Osteoblast (primary cell): ENCODE measurements at regions not wholly inside any gene's neighbourhood (a gene's known extent, or its start where the extent isn't known, plus 50 kb on each side); places are given as distances from the start of the nearest gene placed in this dataset.

Source experiments
- DNase-seq: peaks from one replicate; pipeline ENCODE4 v3.0.0; 2011; ENCODE audit warnings: low spot score, mixed read lengths; ENCODE audit not compliant: insufficient read length; ENCODE audit errors: missing footprints
- H2AFZ ChIP-seq: 2 replicates; pipeline ENCODE4 v1.6.0; 2011; ENCODE audit warnings: mild to moderate bottlenecking, low read length
- H3K27ac ChIP-seq: 2 replicates; pipeline ENCODE4 v1.5.1; 2011; ENCODE audit warnings: mild to moderate bottlenecking, low read depth, low read length, moderate library complexity
- H3K27me3 ChIP-seq: 2 replicates; pipeline ENCODE4 v1.6.0; 2012; ENCODE audit warnings: mild to moderate bottlenecking, control low read depth, inconsistent platforms, low read length, moderate library complexity; ENCODE audit not compliant: insufficient read depth
- H3K36me3 ChIP-seq: 2 replicates; pipeline ENCODE4 v1.5.1; 2011; ENCODE audit warnings: mild to moderate bottlenecking, low read length, control low read depth, moderate library complexity; ENCODE audit not compliant: insufficient read depth
- H3K4me1 ChIP-seq: 2 replicates; pipeline ENCODE4 v1.5.1; 2011; ENCODE audit warnings: mild to moderate bottlenecking, low read length, control low read depth, moderate library complexity; ENCODE audit not compliant: insufficient read depth
- H3K4me2 ChIP-seq: 2 replicates; pipeline ENCODE4 v1.6.0; 2011; ENCODE audit warnings: mild to moderate bottlenecking, low read length; ENCODE audit not compliant: insufficient read depth
- H3K4me3 ChIP-seq: fragments of 200-600 bp; sonication (generic); 3 replicates; pipeline ENCODE4 v1.5.1; 2012; ENCODE audit warnings: mild to moderate bottlenecking, low read length, inconsistent platforms; ENCODE audit not compliant: insufficient read depth
- H3K79me2 ChIP-seq: 2 replicates; pipeline ENCODE4 v1.6.0; 2012; ENCODE audit warnings: mild to moderate bottlenecking, low read length, control low read depth, inconsistent platforms; ENCODE audit not compliant: insufficient read depth
- H3K9me3 ChIP-seq: 2 replicates; pipeline ENCODE4 v1.5.1; 2011; ENCODE audit warnings: low read depth, low read length, control low read depth
- H4K20me1 ChIP-seq: 2 replicates; pipeline ENCODE4 v1.6.0; 2012; ENCODE audit warnings: mild to moderate bottlenecking, low read length, control low read depth; ENCODE audit not compliant: insufficient read depth
- CTCF ChIP-seq: IDR thresholded peaks from 2 replicates; pipeline ENCODE4 v1.5.1; 2011; ENCODE audit warnings: mild to moderate bottlenecking, low read depth, low read length, moderate library complexity; ENCODE audit errors: extremely low read depth

- Histone ChIP-seq H3K79me2 (no peaks in the 10 kb centered on the region), H3K27ac (no peak overlapping the region), H4K20me1 (no peaks in the 10 kb centered on the region), H3K4me3 (no peak overlapping the region), H3K4me1 (no peaks in the 10 kb centered on the region), H3K9me3 (no peaks in the 10 kb centered on the region), H3K4me2 (no peak overlapping the region), H2AFZ (no peak overlapping the region), H3K36me3 (no peaks in the 10 kb centered on the region), H3K27me3 (no peaks in the 10 kb centered on the region)
- no peak for DNase-seq
- no peak for TF ChIP-seq CTCF
Observed at GRCh38 chr3:176759815-176760506, 437.3 kb downstream of the TBL1XR1 start.

- no peaks in the 10 kb centered on the region for H3K36me3 ChIP-seq
- DNase-seq, result no peak
- H4K20me1 ChIP-seq, result no peaks in the 10 kb centered on the region
- no peaks in the 10 kb centered on the region for H3K9me3 ChIP-seq
- H3K4me3 ChIP-seq, result no peak overlapping the region
- no peak overlapping the region for H3K4me2 ChIP-seq
- TF ChIP-seq CTCF, result no peak
- H3K27me3 ChIP-seq, result no peaks in the 10 kb centered on the region
- H3K4me1 ChIP-seq, result no peaks in the 10 kb centered on the region
- no peaks in the 10 kb centered on the region for H3K79me2 ChIP-seq
- no peak overlapping the region for H3K27ac ChIP-seq
- no peak overlapping the region for H2AFZ ChIP-seq
Observed at GRCh38 chr3:176757429-176757828, 439.9 kb downstream of the TBL1XR1 start.

GRCh38 chr3:176755977-176756376 is 441.3 kb downstream of the TBL1XR1 start:
- no peaks in the 10 kb centered on the region for H3K4me1 ChIP-seq
- no peak overlapping the region for H3K27ac ChIP-seq
- no peak for TF ChIP-seq CTCF
- DNase-seq, result no peak
- no peak overlapping the region for H2AFZ ChIP-seq
- H3K9me3 ChIP-seq, result no peaks in the 10 kb centered on the region
- no peaks in the 10 kb centered on the region for H3K79me2 ChIP-seq
- no peaks in the 10 kb centered on the region for H3K27me3 ChIP-seq
- no peaks in the 10 kb centered on the region for H3K36me3 ChIP-seq
- no peaks in the 10 kb centered on the region for H4K20me1 ChIP-seq
- no peak overlapping the region for H3K4me3 ChIP-seq
- H3K4me2 ChIP-seq, result no peak overlapping the region

- Histone ChIP-seq H3K27ac (no peak overlapping the region), H3K79me2 (no peaks in the 10 kb centered on the region), H3K4me3 (no peak overlapping the region), H3K36me3 (no peaks in the 10 kb centered on the region), H3K27me3 (no peaks in the 10 kb centered on the region), H4K20me1 (no peaks in the 10 kb centered on the region), H3K9me3 (no peaks in the 10 kb centered on the region), H3K4me2 (no peak overlapping the region), H2AFZ (no peak overlapping the region), H3K4me1 (no peaks in the 10 kb centered on the region)
- DNase-seq, result no peak
- TF ChIP-seq CTCF, result no peak
Observed at GRCh38 chr3:176755552-176755951, 441.7 kb downstream of the TBL1XR1 start.
